NCI-H1417 (cell line): ENCODE measurements at regions not wholly inside any gene's neighbourhood (a gene's known extent, or its start where the extent isn't known, plus 50 kb on each side); places are given as distances from the start of the nearest gene placed in this dataset.

Experiments
- DNase-seq, 3 experiments: peaks; one replicate each; lab custom pipeline; 2025; lab: John Stamatoyannopoulos, UW

GRCh38 chr15:75134748-75135147 is 66.9 kb upstream of the C15orf39 start:
- no peak for DNase-seq

DNA sequence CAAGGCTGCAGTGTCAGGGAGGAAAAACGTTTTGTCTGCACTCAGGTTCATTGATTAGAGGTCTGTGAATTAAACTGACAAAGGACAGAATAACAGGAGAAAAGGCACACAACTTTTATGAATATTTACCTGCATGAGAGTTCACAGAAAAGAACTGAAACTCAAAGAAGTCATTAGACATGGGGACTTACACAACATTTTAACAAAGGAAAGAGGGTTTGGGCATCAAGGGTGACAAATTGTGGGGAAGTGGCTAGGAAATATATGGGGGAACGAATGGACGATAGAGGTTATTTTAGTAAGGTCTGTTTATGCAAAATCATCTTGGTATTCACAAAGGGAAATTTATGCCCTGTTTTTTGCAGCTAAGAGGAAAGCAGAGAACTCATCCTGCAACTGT is 65.6 kb upstream of the C15orf39 start:
- DNase-seq = no peak

DNA sequence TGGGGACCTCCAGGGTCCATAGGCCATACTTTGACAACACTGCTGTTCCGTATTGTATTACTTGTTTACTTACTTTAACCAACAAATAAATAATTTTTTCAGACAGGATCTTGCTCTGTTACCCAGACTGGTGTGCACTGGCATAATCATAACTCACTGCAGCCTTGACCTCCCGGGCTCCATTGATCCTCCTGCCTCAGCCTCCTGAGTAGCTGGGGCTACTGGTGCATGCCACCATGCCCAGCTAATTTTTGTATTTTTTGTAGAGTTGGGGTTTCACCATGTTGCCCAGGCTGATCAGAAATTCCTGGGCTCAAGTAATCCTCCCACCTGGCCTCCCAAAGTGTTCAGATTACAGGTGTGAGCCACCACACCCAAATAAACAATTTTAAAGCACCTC is 64.9 kb upstream of the C15orf39 start:
- DNase-seq = no peak

- no peak for DNase-seq
Measured at GRCh38 chr15:75138016-75138999, 63.4 kb upstream of the C15orf39 start.

DNA sequence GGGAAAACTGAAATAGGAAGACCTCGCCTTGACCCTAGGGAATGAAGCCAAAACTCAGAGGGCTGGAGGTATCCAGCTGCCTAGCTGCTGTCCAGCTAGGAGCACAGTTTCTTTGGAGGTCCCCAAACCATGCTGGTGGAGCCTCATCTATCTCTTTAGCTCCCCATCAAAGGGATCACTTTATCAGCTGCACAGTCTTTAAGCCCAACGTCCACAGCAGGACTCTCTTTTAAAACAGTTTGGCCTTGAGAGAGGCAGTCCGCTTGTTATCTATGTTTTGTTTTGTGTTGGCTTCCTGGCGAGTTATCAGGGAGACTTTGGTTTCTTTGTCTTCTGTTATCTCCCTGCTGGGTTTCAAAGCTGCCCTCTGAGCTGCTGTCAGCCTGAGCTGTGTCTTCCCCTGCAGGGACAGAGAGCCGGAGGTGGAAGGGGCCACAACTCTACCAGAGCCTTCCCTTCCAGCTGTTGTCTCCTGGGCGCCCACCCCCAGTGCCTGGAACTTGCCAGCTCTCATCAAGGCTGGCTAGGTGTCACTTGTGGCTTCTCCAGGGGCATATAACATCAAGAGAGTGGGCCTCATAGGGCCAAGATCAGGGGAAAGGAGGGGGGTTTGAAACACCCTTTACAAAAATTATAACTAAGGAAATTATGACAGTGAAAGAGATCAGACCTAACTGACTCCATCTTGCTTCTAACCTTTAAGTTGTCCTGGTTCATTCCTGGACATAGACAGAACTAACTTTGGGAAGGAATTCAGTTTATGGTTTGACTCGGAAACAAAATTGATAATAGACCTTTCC is 61.4 kb upstream of the C15orf39 start:
- no peak for DNase-seq

GRCh38 chr15:75142499-75142898 is 59.2 kb upstream of the C15orf39 start:
- no peak for DNase-seq

- DNase-seq = peak in 1 of 3 experiments; percentile 13
Measured at GRCh38 chr15:75143738-75144334, 57.8 kb upstream of the C15orf39 start.

DNA sequence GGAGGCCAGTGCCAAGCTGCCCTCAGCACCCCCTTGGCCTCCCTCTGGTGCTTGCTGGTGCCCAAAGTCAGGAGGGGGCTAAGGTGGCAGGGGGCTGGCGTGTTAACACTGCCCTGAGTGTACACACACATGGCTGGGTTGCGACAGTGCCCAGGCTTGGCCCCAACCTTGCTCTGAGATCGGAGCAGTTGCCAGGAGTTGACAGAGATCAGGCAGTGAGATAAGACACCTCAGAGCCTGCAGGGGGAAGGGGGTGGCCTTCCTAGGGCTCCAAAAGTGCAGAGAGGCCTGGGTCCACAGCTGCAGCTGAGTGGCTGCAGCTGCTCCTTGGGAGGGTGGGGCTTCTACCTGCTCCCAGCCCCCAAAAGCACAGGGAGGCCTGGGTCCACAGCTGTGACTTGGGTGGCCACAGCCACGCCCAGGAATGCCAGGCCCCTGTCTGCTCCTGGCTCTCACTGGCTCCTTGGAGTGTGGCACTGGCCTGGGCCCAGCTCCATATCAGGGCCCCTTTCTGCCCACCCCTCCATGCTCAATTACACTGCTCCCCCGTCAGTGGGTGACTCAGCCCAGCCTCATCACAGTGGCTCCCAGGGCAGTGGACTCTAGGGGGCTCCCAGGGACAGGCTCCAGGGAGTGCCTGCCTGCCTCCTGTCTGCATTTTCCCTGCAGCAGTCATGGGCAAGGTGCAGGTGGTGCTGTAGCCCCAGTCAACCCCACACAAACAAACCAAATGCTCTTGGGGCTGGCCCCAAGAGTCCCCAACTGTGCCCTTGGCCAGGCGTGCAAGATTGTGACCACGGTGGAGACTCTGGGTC is 56.4 kb upstream of the C15orf39 start:
- DNase-seq = no peak

GRCh38 chr15:75148280-75148679 is 53.4 kb upstream of the C15orf39 start:
- DNase-seq = no peak

DNA sequence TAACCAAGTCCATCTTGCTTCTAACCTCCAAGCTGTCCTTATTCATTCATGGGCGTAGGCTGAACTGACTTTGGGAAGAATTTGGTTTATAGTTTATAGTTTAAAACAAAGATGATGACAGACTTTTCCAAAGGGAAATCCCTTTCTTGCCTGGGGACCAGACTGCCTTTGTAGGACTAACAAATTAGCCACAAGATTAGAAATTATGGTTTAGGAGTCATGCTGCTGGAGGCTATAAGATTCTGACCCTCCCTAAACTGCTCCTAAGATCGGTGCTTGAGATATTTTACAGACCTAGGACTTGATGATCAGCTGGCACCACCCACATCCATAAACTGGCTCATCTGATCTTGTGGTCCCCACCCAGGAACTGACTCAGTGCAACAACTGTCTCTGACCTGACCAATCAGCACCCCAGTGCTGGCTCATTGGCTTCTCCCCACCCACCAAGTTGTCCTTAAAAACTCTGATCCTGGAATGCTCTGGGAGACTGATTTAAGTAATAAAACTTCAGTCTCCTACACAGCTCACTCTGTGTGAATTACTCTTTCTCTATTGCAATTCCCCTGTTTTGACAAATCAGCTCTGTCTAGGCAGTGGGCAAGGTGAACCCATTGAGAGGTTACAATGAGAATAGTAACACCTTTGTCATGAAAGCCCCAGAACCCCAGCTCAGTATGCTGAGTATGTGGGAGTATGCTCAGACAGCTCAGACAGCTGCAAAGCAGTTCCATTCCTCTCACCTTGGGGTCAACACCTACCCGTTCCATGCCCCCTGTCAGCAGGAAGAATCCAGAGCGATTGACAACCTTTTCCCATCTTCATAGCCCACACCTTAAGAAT is 51.6 kb upstream of the C15orf39 start:
- no peak for DNase-seq

DNA sequence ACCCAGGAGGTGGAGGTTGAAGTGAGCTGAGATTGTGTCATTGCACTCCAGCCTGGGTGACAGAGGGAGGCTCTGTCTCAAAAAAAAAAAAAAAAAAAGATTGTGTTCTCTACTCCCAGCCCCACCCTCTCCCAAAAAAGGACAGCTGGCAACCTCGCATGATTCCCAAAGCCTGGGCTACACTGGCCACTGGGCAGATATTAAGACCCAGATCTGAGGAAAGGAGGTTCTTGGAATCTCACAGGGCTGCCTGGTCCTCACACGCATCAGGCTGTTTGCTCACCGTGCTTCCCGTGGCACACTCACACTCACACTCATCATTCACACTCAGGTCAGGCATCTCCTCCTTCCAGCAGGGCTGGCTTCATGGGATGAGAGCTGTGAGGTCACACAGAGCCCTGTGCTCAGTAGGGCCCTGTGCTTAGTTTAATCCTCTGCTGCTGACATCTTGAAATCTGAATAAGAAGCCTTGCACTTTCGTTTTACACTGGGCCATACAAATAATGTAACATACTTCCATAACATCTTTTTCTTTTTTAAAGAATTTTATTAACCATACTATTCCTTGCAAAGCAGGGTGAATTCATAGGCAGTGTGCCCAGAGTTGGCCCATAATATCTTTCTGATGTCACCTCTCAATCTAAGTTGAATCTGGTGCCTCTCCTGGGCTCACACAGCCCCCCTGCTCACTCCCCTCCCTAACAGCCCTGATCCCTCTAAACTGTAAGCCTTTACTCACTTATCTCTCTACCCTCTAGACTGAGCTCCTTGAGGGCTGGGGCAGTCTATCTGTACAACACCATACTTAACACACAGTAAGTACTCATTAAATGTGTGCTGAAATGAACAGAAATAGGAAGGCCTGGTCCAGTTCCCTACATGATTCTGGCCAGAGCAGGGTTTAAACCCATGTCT is 50.2 kb upstream of the C15orf39 start:
- no peak for DNase-seq
